ENCODE measurements at regions not wholly inside any gene's neighbourhood (a gene's known extent, or its start where the extent isn't known, plus 50 kb on each side); places are given as distances from the start of the nearest gene placed in this dataset.

GRCh38 chr14:59081720-59082119 is 106.7 kb upstream of the DAAM1 start:
- Histone ChIP-seq H3K36me3 (replicated peaks in 1 of 2; ENCODE audit: control insufficient read depth in 1 of 2, insufficient read depth in 2 of 2, low read length in 1 of 2) (no peaks in the 10 kb centered on the region), H3K4me2 (no peak overlapping the region), H3K79me2 (ENCODE audit: insufficient read depth) (no peaks in the 10 kb centered on the region), H3K27me3 (ENCODE audit: insufficient read depth) (no peaks in the 10 kb centered on the region), H3K9me3 (no peaks in the 10 kb centered on the region), H3K4me3 (ENCODE audit: low read depth in 2 of 2, low read length in 1 of 2) (no peak overlapping the region), H3K4me1 (ENCODE audit: control insufficient read depth in 1 of 2, insufficient read depth in 2 of 2, low read depth in 1 of 2, low read length in 1 of 2) (peaks cover 0 to 10% of the 10 kb centered on the region in 2 experiments; a peak in 2 of 4 replicates), H4K20me1 (ENCODE audit: insufficient read depth) (no peaks in the 10 kb centered on the region), H3F3A (replicated peaks; ENCODE audit: insufficient read depth) (peaks cover 4% of the 10 kb centered on the region), H3K9ac (no peak overlapping the region), H2AFZ (ENCODE audit: low read depth) (no peak overlapping the region), H3K27ac (ENCODE audit: low read depth in 2 of 2, low read length in 1 of 2) (no peak overlapping the region), H3K9me2 (no peaks in the 10 kb centered on the region)
- TF ChIP-seq FOSL2 (IDR thresholded peaks at IDR 0.05; ENCODE audit: borderline replicate concordance, low read depth) (no peak), RFX5 (IDR thresholded peaks at IDR 0.05; ENCODE audit: low read length) (no peak), MEF2A (IDR thresholded peaks at IDR 0.05; ENCODE audit: borderline replicate concordance, low read depth) (no peak), ELF1 (IDR thresholded peaks at IDR 0.05) (no peak), SMC3 (IDR thresholded peaks at IDR 0.05; ENCODE audit: low read depth, low read length) (no peak), NFIC (IDR thresholded peaks at IDR 0.05; ENCODE audit: borderline replicate concordance) (no peak), REST (IDR thresholded peaks at IDR 0.05; ENCODE audit: low read depth, low read length) (no peak), CHD2 (IDR thresholded peaks at IDR 0.05; ENCODE audit: low read length, partially characterized antibody) (no peak), GATA2 (CRISPR knock-in tag; IDR thresholded peaks at IDR 0.05) (no peak), EP300 (IDR thresholded peaks at IDR 0.05; ENCODE audit: borderline replicate concordance in 1 of 2, low read depth in 1 of 2, low read length in 1 of 2) (no peak), USF2 (IDR thresholded peaks at IDR 0.05; ENCODE audit: borderline replicate concordance, low read depth, low read length) (no peak), TAF1 (IDR thresholded peaks at IDR 0.05; ENCODE audit: borderline replicate concordance, low read depth, low read length) (no peak), CTCF (IDR thresholded peaks at IDR 0.05) (no peak), USF1 (IDR thresholded peaks at IDR 0.05; ENCODE audit: borderline replicate concordance, low read depth) (no peak), FOXM1 (IDR thresholded peaks at IDR 0.05; ENCODE audit: low read depth) (no peak), IRF3 (IDR thresholded peaks at IDR 0.05; ENCODE audit: low read depth, low read length) (no peak), RXRA (IDR thresholded peaks at IDR 0.05; ENCODE audit: borderline replicate concordance, low read depth) (no peak)
- CTCF ChIA-PET = interaction anchor here (1.5 kb wide), 1 partner anchor 26 kb away, joined by 5 read pairs; no protein-coding TSS in a partner anchor
- no peak for DNase-seq
- POLR2A ChIA-PET = no interaction called here
